Right lobe of liver (tissue), 6 donors: ENCODE measurements at regions not wholly inside any gene's neighbourhood (a gene's known extent, or its start where the extent isn't known, plus 50 kb on each side); places are given as distances from the start of the nearest gene placed in this dataset.
A peak's percentile ranks its signal among the peaks of the same experiment; 100 is the strongest.

Experiments
- ATAC-seq, 4 donors: fragments of 200-7000 bp; cut with Tn5 transposase; one replicate each; pipeline ENCODE4 v1.9.1; 2020; ENCODE audit warnings: mild to moderate bottlenecking in 4 of 4, moderate library complexity in 4 of 4
- DNase-seq, 3 donors: peaks; one replicate each; pipeline ENCODE4 v3.0.0-alpha.2; 2020
- H3K27ac ChIP-seq, 3 donors: fragments of 200-600 bp; one replicate each; pipeline ENCODE4 v1.8.0; 2022
- H3K27me3 ChIP-seq, 2 donors: fragments of 200-600 bp; one replicate each; pipeline ENCODE4 v1.8.0; 2022
- H3K36me3 ChIP-seq, 4 donors: fragments of 200-600 bp; sonication (generic) in 1 of 4; one replicate each; pipeline versions ENCODE4 v1.5.1 to v1.8.0; 2017 to 2022; ENCODE audit warnings: control low read depth in 1 of 4
- H3K4me1 ChIP-seq, 4 donors: fragments of 200-600 bp; sonication (generic) in 1 of 4; one replicate each; pipeline versions ENCODE4 v1.5.1 to v1.8.0; 2017 to 2022; ENCODE audit warnings: control low read depth in 1 of 4
- H3K4me3 ChIP-seq, 3 donors: fragments of 200-600 bp; one replicate each; pipeline ENCODE4 v1.8.0; 2022
- H3K9me3 ChIP-seq, 4 donors: fragments of 200-600 bp; sonication (generic) in 1 of 4; one replicate each; pipeline versions ENCODE4 v1.5.1 to v1.8.0; 2017 to 2022; ENCODE audit warnings: control low read depth in 1 of 4
- CTCF ChIP-seq, 4 donors: fragments of 200-600 bp in 3 of 4; fragments of 450-650 bp in 1 of 4; IDR thresholded peaks; one replicate each; pipeline versions ENCODE4 v1.5.1 to v1.8.0; 2016 to 2022; ENCODE audit warnings: antibody characterized with exemption in 4 of 4, mild to moderate bottlenecking in 2 of 4
- POLR2A ChIP-seq: fragments of 450-650 bp; IDR thresholded peaks from one replicate; pipeline ENCODE4 v1.6.1; 2017; ENCODE audit warnings: antibody characterized with exemption, mild to moderate bottlenecking
- WGBS: methylation state at CpG from one replicate; pipeline ENCODE4 v1.1.6; 2018; ENCODE audit warnings: low coverage, low lambda C conversion rate; ENCODE audit not compliant: insufficient coverage; ENCODE audit errors: missing lambda C conversion rate; 5-methylcytosine and 5-hydroxymethylcytosine counted together
- intact Hi-C, 2 donors: fragments of 100-400 bp; cut with DNase I; formaldehyde crosslinking; loops; one replicate each; pipeline versions ENCODE4 v1.11.2 to v1.14.1; 2022
- donor health status: DM: no; HTN: yes; CAD: no.
- donor health status: DM: no; HTN: no; CAD: no.
- donor health status: DM: no; HTN: no; CAD: no.
- donor health status: DM: no; HTN: yes; CAD: no.
- donor health status: DM: no; HTN: yes; CAD: no.

- Histone ChIP-seq H3K27me3 (peaks cover 0 to 7% of the 10 kb centered on the region in 2 donors), H3K27ac (no peak overlapping the region), H3K4me3 (no peak overlapping the region), H3K36me3 (no peaks in the 10 kb centered on the region), H3K4me1 (no peaks in the 10 kb centered on the region), H3K9me3 (no peaks in the 10 kb centered on the region)
- 20% methylated on average over 2 of the region's 2 CpGs for WGBS
- DNase-seq = no peak
- peak in 1 of 4 donors; percentile 20 for ATAC-seq
- intact Hi-C loops = no loop called here
- TF ChIP-seq CTCF (IDR thresholded peaks at IDR 0.05) (peak; percentile 42 to 58 (median 46)), POLR2A (no peak)
Measured at GRCh38 chrX:82676386-82676785, 831.7 kb upstream of the POU3F4 start.

- Histone ChIP-seq H3K4me1 (no peaks in the 10 kb centered on the region), H3K9me3 (no peaks in the 10 kb centered on the region), H3K36me3 (no peaks in the 10 kb centered on the region), H3K4me3 (no peak overlapping the region), H3K27ac (no peak overlapping the region), H3K27me3 (peaks cover 0 to 9% of the 10 kb centered on the region in 2 donors)
- ATAC-seq (no peak), DNase-seq (no peak)
- WGBS = 46% methylated on average over 3 of the region's 3 CpGs
- TF ChIP-seq POLR2A (no peak), CTCF (IDR thresholded peaks at IDR 0.05) (no peak)
- intact Hi-C loops = no loop called here
Measured at GRCh38 chrX:82677286-82677685, 830.8 kb upstream of the POU3F4 start.

- no peak overlapping the region for H3K27ac ChIP-seq
- H3K27me3 ChIP-seq = no peaks in the 10 kb centered on the region
- H3K4me1 ChIP-seq = no peaks in the 10 kb centered on the region
- no peaks in the 10 kb centered on the region for H3K9me3 ChIP-seq
- H3K36me3 ChIP-seq = no peaks in the 10 kb centered on the region
- intact Hi-C loops = no loop called here
- DNase-seq (no peak), ATAC-seq (no peak)
- 51% methylated on average over 3 of the region's 3 CpGs for WGBS
- no peak overlapping the region for H3K4me3 ChIP-seq
- TF ChIP-seq CTCF (IDR thresholded peaks at IDR 0.05) = no peak
- TF ChIP-seq POLR2A = no peak
Measured at GRCh38 chrX:82692991-82693390, 815.1 kb upstream of the POU3F4 start.

GRCh38 chrX:82695066-82695465 lies 813.0 kb upstream of the POU3F4 start:
- H3K4me1 ChIP-seq = no peaks in the 10 kb centered on the region
- H3K9me3 ChIP-seq = no peaks in the 10 kb centered on the region
- no peak for DNase-seq
- intact Hi-C loops = no loop called here
- no peak overlapping the region for H3K27ac ChIP-seq
- no peaks in the 10 kb centered on the region for H3K36me3 ChIP-seq
- no peak for TF ChIP-seq CTCF (IDR thresholded peaks at IDR 0.05)
- no peak for TF ChIP-seq POLR2A
- no peaks in the 10 kb centered on the region for H3K27me3 ChIP-seq
- no peak for ATAC-seq
- WGBS = 58% methylated on average over 2 of the region's 2 CpGs
- no peak overlapping the region for H3K4me3 ChIP-seq

GRCh38 chrX:82703551-82703950 lies 804.5 kb upstream of the POU3F4 start:
- Histone ChIP-seq H3K27ac (no peak overlapping the region), H3K36me3 (no peaks in the 10 kb centered on the region), H3K9me3 (no peaks in the 10 kb centered on the region), H3K4me1 (no peaks in the 10 kb centered on the region), H3K27me3 (no peaks in the 10 kb centered on the region), H3K4me3 (no peak overlapping the region)
- no peak for TF ChIP-seq POLR2A
- TF ChIP-seq CTCF (IDR thresholded peaks at IDR 0.05) = no peak
- WGBS = 21% methylated on average over 5 of the region's 5 CpGs
- DNase-seq = no peak
- intact Hi-C loops = no loop called here
- no peak for ATAC-seq
